B cell (primary cell): ENCODE measurements at regions not wholly inside any gene's neighbourhood (a gene's known extent, or its start where the extent isn't known, plus 50 kb on each side); places are given as distances from the start of the nearest gene placed in this dataset.

ENCODE experiments used
- ATAC-seq: fragments of 200-7000 bp; cut with Tn5 transposase; one replicate; pipeline ENCODE4 v1.10.0; 2021; ENCODE audit warnings: low read depth, mild to moderate bottlenecking, moderate number of reproducible peaks, moderate library complexity
- CTCF ChIA-PET: fragments of 350-600 bp; sonication (Branson Sonifier 250); formaldehyde crosslinking; loops from one replicate; lab custom pipeline; 2021; ENCODE audit warnings: antibody characterized with exemption, inconsistent platforms; lab: Charles Lee
- POLR2A ChIA-PET: fragments of 350-600 bp; sonication (Branson Sonifier 250); formaldehyde crosslinking; loops from one replicate; lab custom pipeline; 2021; ENCODE audit warnings: antibody characterized with exemption; lab: Charles Lee
- DNase-seq: peaks from one replicate; pipeline ENCODE4 v3.0.0; 2013
- H2AFZ ChIP-seq: 2 replicates; pipeline ENCODE4 v1.6.1; 2012; ENCODE audit warnings: mild to moderate bottlenecking, low read depth, low read length; ENCODE audit not compliant: insufficient read depth, poor library complexity, severe bottlenecking
- H3K27ac ChIP-seq, 2 donors: 1 replicate in 1 of 2; 2 replicates in 1 of 2; pipeline ENCODE4 v1.5.1; 2012 to 2013; ENCODE audit warnings: low read length in 2 of 2, mild to moderate bottlenecking in 2 of 2, moderate library complexity in 1 of 2
- H3K27me3 ChIP-seq, 4 experiments: fragments of 200-600 bp in 1 of 4; sonication (generic) in 1 of 4; replicated peaks in 1 of 4; 1 replicate in 2 of 4; 2 replicates in 2 of 4; pipeline versions ENCODE4 v1.6.1 to v1.7.0; 2013 to 2016; ENCODE audit warnings: low read length in 3 of 4, mild to moderate bottlenecking in 2 of 4, mixed read lengths in 1 of 4, moderate library complexity in 1 of 4; ENCODE audit not compliant: insufficient read depth in 4 of 4, control insufficient read depth in 3 of 4; ENCODE audit errors: control extremely low read depth in 1 of 4
- H3K36me3 ChIP-seq, 2 experiments: replicated peaks in 1 of 2; 1 replicate in 1 of 2; 2 replicates in 1 of 2; pipeline versions ENCODE4 v1.6.1 to v1.7.1; 2013; ENCODE audit warnings: low read length in 1 of 2; ENCODE audit not compliant: insufficient read depth in 2 of 2, control insufficient read depth in 1 of 2; ENCODE audit errors: control extremely low read depth in 1 of 2, extremely low read depth in 1 of 2
- H3K4me1 ChIP-seq, 2 donors: fragments of 200-600 bp in 1 of 2; sonication (generic) in 1 of 2; 1 replicate in 1 of 2; 2 replicates in 1 of 2; pipeline versions ENCODE4 v1.5.1 to v1.6.1; 2013 to 2017; ENCODE audit warnings: low read length in 2 of 2; ENCODE audit not compliant: control insufficient read depth in 2 of 2, insufficient read depth in 2 of 2
- H3K4me2 ChIP-seq: replicated peaks from 2 replicates; pipeline ENCODE3; 2012; ENCODE audit warnings: mild to moderate bottlenecking, low read depth, low read length; ENCODE audit not compliant: poor library complexity, severe bottlenecking
- H3K4me3 ChIP-seq, 5 experiments: fragments of 200-600 bp in 1 of 5; sonication (generic) in 1 of 5; 1 replicate in 3 of 5; 2 replicates in 2 of 5; pipeline versions ENCODE4 v1.5.1 to v1.7.0; 2011 to 2016; ENCODE audit warnings: low read length in 4 of 5, mild to moderate bottlenecking in 4 of 5, low read depth in 2 of 5, control low read depth in 1 of 5, moderate library complexity in 1 of 5; ENCODE audit not compliant: insufficient read depth in 1 of 5; ENCODE audit errors: control extremely low read depth in 1 of 5, extremely low read depth in 1 of 5
- H3K79me2 ChIP-seq: fragments of 200-600 bp; sonication (generic); one replicate; pipeline ENCODE4 v1.6.0; 2016; ENCODE audit warnings: low read length; ENCODE audit not compliant: control insufficient read depth, insufficient read depth
- H3K9ac ChIP-seq: fragments of 200-600 bp; sonication (generic); 2 replicates; pipeline ENCODE4 v1.6.1; 2017; ENCODE audit warnings: mild to moderate bottlenecking, low read length, moderate library complexity
- H3K9me3 ChIP-seq, 3 donors: one replicate each; pipeline versions ENCODE4 v1.6.1 to v1.7.1; 2013; ENCODE audit warnings: low read length in 2 of 3; ENCODE audit not compliant: control insufficient read depth in 2 of 3, insufficient read depth in 1 of 3; ENCODE audit errors: control extremely low read depth in 1 of 3
- H4K20me1 ChIP-seq: 2 replicates; pipeline ENCODE4 v1.6.0; 2012; ENCODE audit warnings: mild to moderate bottlenecking, low read length; ENCODE audit not compliant: insufficient read depth, control insufficient read depth, poor library complexity, severe bottlenecking
- H3K27ac Mint-ChIP-seq: one replicate; pipeline ENCODE4 v1.8.0; 2021; ENCODE audit warnings: mixed read lengths
- H3K27me3 Mint-ChIP-seq: one replicate; pipeline ENCODE4 v1.8.0; 2021; ENCODE audit warnings: mixed read lengths
- H3K4me1 Mint-ChIP-seq: one replicate; pipeline ENCODE4 v1.8.0; 2021; ENCODE audit warnings: mixed read lengths
- H3K4me3 Mint-ChIP-seq: one replicate; pipeline ENCODE4 v1.8.0; 2021; ENCODE audit warnings: mixed read lengths
- H3K9me3 Mint-ChIP-seq: one replicate; pipeline ENCODE4 v1.8.0; 2022; ENCODE audit warnings: mixed read lengths; ENCODE audit not compliant: insufficient read depth
- EZH2 ChIP-seq: IDR thresholded peaks from 2 replicates; pipeline ENCODE4 v1.6.1; 2012; ENCODE audit warnings: borderline replicate concordance, low read depth, mild to moderate bottlenecking, moderate library complexity, low read length; ENCODE audit not compliant: insufficient read depth, poor library complexity, severe bottlenecking
- WGBS: methylation state at CpG from one replicate; pipeline ENCODE4 v1.1.5; 2013; ENCODE audit warnings: missing lambda C conversion rate; ENCODE audit not compliant: insufficient coverage; 5-methylcytosine and 5-hydroxymethylcytosine counted together
- intact Hi-C: fragments of 100-400 bp; cut with micrococcal nuclease; formaldehyde crosslinking; loops from one replicate; pipeline ENCODE4 v1.10.0; 2022
- TF ChIP-seq, protein P1 (sequence below): fragments of 200-600 bp; IDR thresholded peaks from one replicate; pipeline ENCODE4 v1.8.0; 2022; ENCODE audit warnings: antibody characterized with exemption, mild to moderate bottlenecking

DNA sequence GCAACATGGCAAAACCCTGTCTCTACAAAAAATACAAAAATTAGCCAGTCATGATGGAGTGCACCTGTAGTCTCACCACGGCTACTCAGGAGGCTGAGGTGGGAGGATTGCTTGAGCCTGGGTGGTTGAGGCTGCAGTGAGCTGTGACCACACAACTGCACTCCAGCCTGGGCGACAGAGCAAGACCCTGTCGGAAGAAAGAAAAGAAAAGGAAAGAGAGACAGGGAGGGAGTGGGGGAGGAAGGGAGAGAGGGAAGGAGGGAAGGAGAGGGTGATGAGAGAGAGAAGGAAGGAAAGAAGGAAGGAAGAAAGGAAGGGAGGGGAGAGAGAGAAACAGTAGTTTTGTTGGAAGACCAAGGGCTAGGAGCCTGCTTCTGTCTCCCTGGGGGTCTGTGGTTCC is 142.4 kb downstream of the C9orf50 start:
- Histone ChIP-seq H2AFZ (no peak overlapping the region), H3K36me3 (no peaks in the 10 kb centered on the region), H3K4me2 (no peak overlapping the region), H3K4me1 (peaks cover 14 to 15% of the 10 kb centered on the region in 2 donors), H3K4me3 (no peak overlapping the region), H4K20me1 (no peaks in the 10 kb centered on the region), H3K9me3 (peaks cover 0 to 26% (median 8%) of the 10 kb centered on the region in 3 donors), H3K27ac (no peak overlapping the region), H3K79me2 (no peaks in the 10 kb centered on the region), H3K27me3 (peaks cover 0 to 40% (median 12%) of the 10 kb centered on the region in 4 experiments), H3K9ac (no peak overlapping the region)
- Mint-ChIP-seq H3K4me3 (no peak overlapping the region), H3K27ac (no peak overlapping the region), H3K27me3 (peaks cover 42% of the 10 kb centered on the region), H3K4me1 (peaks cover 7% of the 10 kb centered on the region), H3K9me3 (no peaks in the 10 kb centered on the region)
- no peak for DNase-seq
- WGBS: 85% methylated on average over 3 of the region's 3 CpGs
- intact Hi-C loops: no loop called here
- POLR2A ChIA-PET: no interaction called here
- TF ChIP-seq EZH2: no peak
- TF ChIP-seq, protein P1, sequence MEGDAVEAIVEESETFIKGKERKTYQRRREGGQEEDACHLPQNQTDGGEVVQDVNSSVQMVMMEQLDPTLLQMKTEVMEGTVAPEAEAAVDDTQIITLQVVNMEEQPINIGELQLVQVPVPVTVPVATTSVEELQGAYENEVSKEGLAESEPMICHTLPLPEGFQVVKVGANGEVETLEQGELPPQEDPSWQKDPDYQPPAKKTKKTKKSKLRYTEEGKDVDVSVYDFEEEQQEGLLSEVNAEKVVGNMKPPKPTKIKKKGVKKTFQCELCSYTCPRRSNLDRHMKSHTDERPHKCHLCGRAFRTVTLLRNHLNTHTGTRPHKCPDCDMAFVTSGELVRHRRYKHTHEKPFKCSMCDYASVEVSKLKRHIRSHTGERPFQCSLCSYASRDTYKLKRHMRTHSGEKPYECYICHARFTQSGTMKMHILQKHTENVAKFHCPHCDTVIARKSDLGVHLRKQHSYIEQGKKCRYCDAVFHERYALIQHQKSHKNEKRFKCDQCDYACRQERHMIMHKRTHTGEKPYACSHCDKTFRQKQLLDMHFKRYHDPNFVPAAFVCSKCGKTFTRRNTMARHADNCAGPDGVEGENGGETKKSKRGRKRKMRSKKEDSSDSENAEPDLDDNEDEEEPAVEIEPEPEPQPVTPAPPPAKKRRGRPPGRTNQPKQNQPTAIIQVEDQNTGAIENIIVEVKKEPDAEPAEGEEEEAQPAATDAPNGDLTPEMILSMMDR: no peak
- ATAC-seq: no peak
- CTCF ChIA-PET: no interaction called here

DNA sequence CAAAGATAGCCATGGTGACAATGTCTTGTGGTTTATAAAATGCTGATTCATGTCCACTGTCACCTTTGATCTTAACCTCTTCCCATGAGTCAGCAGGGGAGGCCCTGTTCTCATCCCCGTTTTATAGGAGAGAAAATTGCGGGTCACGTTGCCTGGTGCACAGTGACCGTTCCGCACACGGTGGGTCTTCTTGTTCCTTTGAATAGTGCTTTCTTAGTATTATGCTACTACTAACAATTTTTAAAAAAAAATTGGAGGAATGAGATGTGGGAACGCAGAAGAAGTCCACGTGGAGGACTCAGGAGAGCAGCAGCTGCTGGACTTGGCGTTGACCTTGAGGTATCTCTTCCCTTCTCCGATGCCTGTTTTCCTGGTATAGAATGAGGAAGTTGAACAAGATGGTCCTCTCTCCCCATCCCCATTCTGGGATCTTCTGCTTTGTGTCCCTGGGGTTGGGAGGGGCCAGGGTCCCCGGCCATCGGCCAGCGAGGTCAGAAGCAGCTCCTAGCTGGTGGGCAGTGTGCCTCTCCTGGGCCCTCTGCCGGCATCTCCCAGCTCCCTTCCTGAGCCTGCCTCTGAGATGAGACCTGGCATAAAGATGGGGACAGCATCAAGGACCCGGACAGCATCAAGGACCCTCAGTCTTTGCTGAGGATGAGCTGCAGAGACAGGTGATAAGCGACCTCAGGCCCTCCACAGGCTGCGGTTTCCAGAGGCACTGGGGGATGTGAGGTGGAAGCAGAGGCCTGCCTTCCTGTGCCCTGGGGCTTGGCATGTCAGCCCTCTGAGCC is 143.9 kb downstream of the C9orf50 start:
- ATAC-seq (no peak), DNase-seq (no peak)
- Mint-ChIP-seq H3K9me3 (no peaks in the 10 kb centered on the region), H3K4me3 (no peak overlapping the region), H3K27me3 (peaks cover 47% of the 10 kb centered on the region), H3K27ac (no peak overlapping the region), H3K4me1 (peaks cover 2% of the 10 kb centered on the region)
- Histone ChIP-seq H3K4me1 (peaks cover 5% of the 10 kb centered on the region in 2 donors), H4K20me1 (no peaks in the 10 kb centered on the region), H2AFZ (no peak overlapping the region), H3K79me2 (no peaks in the 10 kb centered on the region), H3K9ac (no peak overlapping the region), H3K4me3 (no peak overlapping the region), H3K9me3 (peaks cover 0 to 26% (median 8%) of the 10 kb centered on the region in 3 donors), H3K27me3 (peaks cover 0 to 31% (median 7%) of the 10 kb centered on the region in 4 experiments), H3K36me3 (no peaks in the 10 kb centered on the region), H3K4me2 (no peak overlapping the region), H3K27ac (no peak overlapping the region)
- TF ChIP-seq EZH2: no peak
- TF ChIP-seq, protein P1: no peak
- ChIA-PET CTCF (no interaction called here), POLR2A (no interaction called here)
- intact Hi-C loops: no loop called here
- 92% methylated on average over 7 of the region's 17 CpGs for WGBS
